ENCODE measurements at regions not wholly inside any gene's neighbourhood (a gene's known extent, or its start where the extent isn't known, plus 50 kb on each side); places are given as distances from the start of the nearest gene placed in this dataset.

DNA sequence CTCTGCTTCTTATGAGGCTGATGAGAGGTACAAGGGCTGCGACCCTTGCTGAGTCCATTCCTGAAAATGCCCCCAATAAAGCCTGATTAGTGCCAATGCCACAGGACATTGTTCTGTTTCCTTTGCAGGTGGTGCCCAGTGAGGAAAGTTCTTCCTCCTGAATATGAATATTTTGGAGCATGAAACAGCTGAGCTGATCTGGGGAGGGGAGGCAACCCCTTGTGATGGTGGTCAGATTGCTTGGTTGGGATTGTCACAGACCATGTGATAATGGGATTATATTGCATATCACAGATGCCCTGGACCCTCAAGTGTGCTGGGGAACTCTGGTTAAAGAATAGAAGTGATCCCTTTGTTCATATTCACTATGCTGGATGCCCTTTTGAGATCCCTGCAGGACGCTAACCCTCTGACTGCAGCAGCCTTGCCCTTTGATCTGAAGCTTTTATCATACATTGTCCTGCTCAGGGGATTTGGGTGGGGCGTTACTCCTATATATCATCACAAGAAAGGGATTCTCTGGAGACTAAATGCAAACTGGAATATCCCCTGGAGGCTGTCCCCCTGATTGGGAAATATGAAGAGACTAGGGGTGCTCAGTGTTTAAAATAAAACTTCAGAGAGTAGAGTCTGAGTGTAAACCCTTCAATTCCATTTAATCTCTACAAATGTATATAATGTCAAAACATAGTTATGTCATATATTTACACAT, 76.9 kb upstream of the TOP3B start:
- no peaks in the 10 kb centered on the region for H3K9me3 ChIP-seq (ENCODE audit: control insufficient read depth in 4 of 4, low read length in 3 of 4)
- H3K36me3 ChIP-seq (ENCODE audit: control insufficient read depth in 4 of 4, insufficient read depth in 3 of 4, low read depth in 1 of 4, low read length in 3 of 4), result no peaks in the 10 kb centered on the region
- H3K9ac ChIP-seq (ENCODE audit: low read depth in 1 of 2, low read length in 2 of 2), result no peak overlapping the region
- H3K4me3 ChIP-seq (ENCODE audit: low read depth in 1 of 3, low read length in 3 of 3), result no peak overlapping the region
- H3K27ac ChIP-seq (ENCODE audit: low read depth in 1 of 2, low read length in 2 of 2), result no peak overlapping the region
- 71% methylated on average over 3 of the region's 3 CpGs for WGBS
- peaks cover 4 to 14% (median 13%) of the 10 kb centered on the region in 4 donors for H3K4me1 ChIP-seq (ENCODE audit: control insufficient read depth in 4 of 4, insufficient read depth in 4 of 4, low read length in 3 of 4)
- no peaks in the 10 kb centered on the region for H3K27me3 ChIP-seq (ENCODE audit: control insufficient read depth in 4 of 4, insufficient read depth in 4 of 4, low read length in 3 of 4)
- TF ChIP-seq FOXA1 (IDR thresholded peaks at IDR 0.05), result no peak
- TF ChIP-seq HNF4A (conservative IDR thresholded peaks at IDR 0.05), result no peak
- TF ChIP-seq CTCF (IDR thresholded peaks at IDR 0.05; ENCODE audit: low read depth, low read length, missing input control), result no peak
- TF ChIP-seq SP1 (IDR thresholded peaks at IDR 0.05), result no peak
- TF ChIP-seq ATF3 (IDR thresholded peaks at IDR 0.05), result no peak
- no peak for TF ChIP-seq REST (IDR thresholded peaks at IDR 0.05)
- no peak for TF ChIP-seq HNF4G (IDR thresholded peaks at IDR 0.05)
- TF ChIP-seq GABPA (IDR thresholded peaks at IDR 0.05 in 1 of 2, conservative IDR thresholded peaks at IDR 0.05 in 1 of 2), result no peak
- no peak for TF ChIP-seq RAD21 (IDR thresholded peaks at IDR 0.05)
- TF ChIP-seq YY1 (IDR thresholded peaks at IDR 0.05), result no peak
- no peak for DNase-seq (ENCODE audit: low spot score)

DNA sequence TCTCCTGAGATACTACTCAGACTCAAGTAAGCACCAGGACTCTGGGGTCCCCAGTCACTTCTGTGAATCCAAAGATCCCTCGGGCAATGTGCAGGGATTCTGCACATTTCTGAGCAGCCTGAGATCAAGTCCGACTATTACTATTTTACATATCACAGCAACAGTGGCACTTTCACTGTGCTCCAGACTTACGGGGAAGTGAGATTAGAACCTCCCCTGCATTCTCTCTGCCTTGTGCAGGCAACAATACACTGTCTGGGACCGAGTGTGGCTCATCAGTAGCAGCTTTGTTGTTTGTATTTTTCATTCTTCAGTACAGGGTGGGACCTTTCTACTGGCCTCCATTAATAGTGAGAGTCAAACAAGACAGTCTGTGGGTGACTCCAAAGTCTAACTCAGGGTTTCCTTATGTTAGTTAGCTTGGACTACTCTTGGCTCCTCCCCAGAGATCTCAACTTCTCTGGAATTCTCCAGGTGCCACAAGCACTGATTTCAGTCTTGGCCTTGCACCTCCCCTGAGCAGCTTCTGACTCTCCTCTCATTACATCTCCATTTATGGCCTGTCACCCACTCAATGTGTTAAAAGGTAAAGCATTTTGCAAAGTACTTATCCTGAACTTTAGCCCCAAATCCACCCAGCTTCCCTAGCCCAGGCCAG, 76.2 kb upstream of the TOP3B start:
- DNase-seq (ENCODE audit: low spot score), result no peak
- no peaks in the 10 kb centered on the region for H3K36me3 ChIP-seq (ENCODE audit: control insufficient read depth in 4 of 4, insufficient read depth in 3 of 4, low read depth in 1 of 4, low read length in 3 of 4)
- H3K9me3 ChIP-seq (ENCODE audit: control insufficient read depth in 4 of 4, low read length in 3 of 4), result no peaks in the 10 kb centered on the region
- no peak overlapping the region for H3K4me3 ChIP-seq (ENCODE audit: low read depth in 1 of 3, low read length in 3 of 3)
- H3K27ac ChIP-seq (ENCODE audit: low read depth in 1 of 2, low read length in 2 of 2), result no peak overlapping the region
- H3K9ac ChIP-seq (ENCODE audit: low read depth in 1 of 2, low read length in 2 of 2), result no peak overlapping the region
- 72% methylated on average over 4 of the region's 4 CpGs for WGBS
- peaks cover 4 to 14% (median 13%) of the 10 kb centered on the region in 4 donors for H3K4me1 ChIP-seq (ENCODE audit: control insufficient read depth in 4 of 4, insufficient read depth in 4 of 4, low read length in 3 of 4)
- no peaks in the 10 kb centered on the region for H3K27me3 ChIP-seq (ENCODE audit: control insufficient read depth in 4 of 4, insufficient read depth in 4 of 4, low read length in 3 of 4)
- TF ChIP-seq TAF1 (conservative IDR thresholded peaks at IDR 0.05) (no peak), REST (IDR thresholded peaks at IDR 0.05) (no peak), ATF3 (IDR thresholded peaks at IDR 0.05) (no peak), FOXA1 (IDR thresholded peaks at IDR 0.05) (no peak), RAD21 (IDR thresholded peaks at IDR 0.05) (no peak)
- TF ChIP-seq, protein P1, sequence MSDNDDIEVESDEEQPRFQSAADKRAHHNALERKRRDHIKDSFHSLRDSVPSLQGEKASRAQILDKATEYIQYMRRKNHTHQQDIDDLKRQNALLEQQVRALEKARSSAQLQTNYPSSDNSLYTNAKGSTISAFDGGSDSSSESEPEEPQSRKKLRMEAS (IDR thresholded peaks at IDR 0.05), result no peak
